Esophagus squamous epithelium (tissue), 4 donors: ENCODE measurements at regions not wholly inside any gene's neighbourhood (a gene's known extent, or its start where the extent isn't known, plus 50 kb on each side); places are given as distances from the start of the nearest gene placed in this dataset.

Source experiments
- CTCF ChIP-seq, 6 experiments: fragments of 450-650 bp in 4 of 6; fragments of 200-600 bp in 2 of 6; sonication (generic) in 2 of 6; IDR thresholded peaks; one replicate each; pipeline ENCODE4 v1.5.1; 2016 to 2019; ENCODE audit warnings: antibody characterized with exemption in 6 of 6, mild to moderate bottlenecking in 4 of 6, moderate library complexity in 4 of 6
- POLR2A ChIP-seq, 4 donors: fragments of 450-650 bp; IDR thresholded peaks; one replicate each; pipeline ENCODE4 v1.6.1; 2017; ENCODE audit warnings: antibody characterized with exemption in 4 of 4, mild to moderate bottlenecking in 4 of 4, moderate library complexity in 3 of 4

- no peak for TF ChIP-seq POLR2A (IDR thresholded peaks at IDR 0.05)
- no peak for TF ChIP-seq CTCF (IDR thresholded peaks at IDR 0.05)
Measured at GRCh38 chr9:1340390-1340789, 290.2 kb downstream of the DMRT2 start.
